T-cell (primary cell): ENCODE measurements at regions not wholly inside any gene's neighbourhood (a gene's known extent, or its start where the extent isn't known, plus 50 kb on each side); places are given as distances from the start of the nearest gene placed in this dataset.
"Not testable (repeated sequence)": the region's sequence is repeated elsewhere in the genome, so short reads cannot be mapped to it uniquely, and the experiment has no call there.

Source experiments
- ATAC-seq, 4 experiments: fragments of 200-7000 bp in 3 of 4; fragments of 150-1000 bp in 1 of 4; cut with Tn5 transposase; replicated peaks in 1 of 4; 1 replicate in 3 of 4; 2 replicates in 1 of 4; pipeline ENCODE4 v1.10.0; 2021; ENCODE audit warnings: moderate library complexity in 3 of 4, mild to moderate bottlenecking in 2 of 4, moderate number of reproducible peaks in 1 of 4
- CTCF ChIA-PET, 2 donors: fragments of 300-600 bp; sonication (Branson Sonifier 250); formaldehyde crosslinking; loops; one replicate each; lab custom pipeline; 2022; ENCODE audit warnings: antibody characterized with exemption in 2 of 2; lab: Charles Lee
- POLR2A ChIA-PET, 2 donors: fragments of 300-600 bp; sonication (Branson Sonifier 250); formaldehyde crosslinking; loops; one replicate each; lab custom pipeline; 2022; ENCODE audit warnings: antibody characterized with exemption in 2 of 2; lab: Charles Lee
- DNase-seq, 35 experiments: peaks; one replicate each; pipeline versions ENCODE4 v3.0.0 to v3.0.0-alpha.2; 2013 to 2023
- H3K27ac ChIP-seq: one replicate; pipeline ENCODE4 v1.5.1; 2013; ENCODE audit warnings: low read length
- H3K27me3 ChIP-seq, 2 experiments: replicated peaks in 1 of 2; 1 replicate in 1 of 2; 2 replicates in 1 of 2; pipeline versions ENCODE4 v1.6.1 to v1.7.0; 2013; ENCODE audit warnings: low read length in 1 of 2, mixed read lengths in 1 of 2; ENCODE audit not compliant: control insufficient read depth in 2 of 2, insufficient read depth in 2 of 2; ENCODE audit errors: extremely low read depth in 1 of 2
- H3K36me3 ChIP-seq, 2 donors: 1 replicate in 1 of 2; 2 replicates in 1 of 2; pipeline versions ENCODE4 v1.6.1 to v1.7.0; 2013; ENCODE audit warnings: low read length in 1 of 2; ENCODE audit not compliant: control insufficient read depth in 2 of 2, insufficient read depth in 1 of 2; ENCODE audit errors: extremely low read depth in 1 of 2
- H3K4me1 ChIP-seq, 2 experiments: 1 replicate in 1 of 2; 2 replicates in 1 of 2; pipeline versions ENCODE4 v1.6.1 to v1.7.0; 2013; ENCODE audit warnings: low read length in 2 of 2, mixed read lengths in 1 of 2; ENCODE audit not compliant: insufficient read depth in 2 of 2, control insufficient read depth in 1 of 2; ENCODE audit errors: extremely low read depth in 1 of 2
- H3K4me3 ChIP-seq, 2 donors: 1 replicate in 1 of 2; 2 replicates in 1 of 2; pipeline versions ENCODE4 v1.5.1 to v1.7.0; 2013; ENCODE audit warnings: mild to moderate bottlenecking in 2 of 2, low read length in 1 of 2, moderate library complexity in 1 of 2; ENCODE audit not compliant: control insufficient read depth in 1 of 2; ENCODE audit errors: extremely low read depth in 1 of 2
- H3K9me3 ChIP-seq: 2 replicates; pipeline ENCODE4 v1.7.0; 2013
- H3K27ac Mint-ChIP-seq, 2 donors: one replicate each; pipeline ENCODE4 v1.8.0; 2020 to 2021; ENCODE audit warnings: mild to moderate bottlenecking in 2 of 2, mixed read lengths in 2 of 2
- H3K27me3 Mint-ChIP-seq, 2 donors: one replicate each; pipeline ENCODE4 v1.8.0; 2021 to 2022; ENCODE audit warnings: mixed read lengths in 2 of 2
- H3K36me3 Mint-ChIP-seq: one replicate; pipeline ENCODE4 v1.8.0; 2021; ENCODE audit warnings: mixed read lengths
- H3K4me1 Mint-ChIP-seq, 3 donors: one replicate each; pipeline ENCODE4 v1.8.0; 2020 to 2022; ENCODE audit warnings: mixed read lengths in 3 of 3, mild to moderate bottlenecking in 1 of 3
- H3K4me3 Mint-ChIP-seq, 3 donors: one replicate each; pipeline ENCODE4 v1.8.0; 2020 to 2022; ENCODE audit warnings: mild to moderate bottlenecking in 3 of 3, mixed read lengths in 3 of 3, moderate library complexity in 3 of 3
- H3K9me3 Mint-ChIP-seq, 3 donors: one replicate each; pipeline ENCODE4 v1.8.0; 2020 to 2022; ENCODE audit warnings: mixed read lengths in 3 of 3
- WGBS: methylation state at CpG from one replicate; pipeline ENCODE4 v1.1.5; 2013; ENCODE audit warnings: missing lambda C conversion rate; ENCODE audit not compliant: insufficient coverage; 5-methylcytosine and 5-hydroxymethylcytosine counted together

DNA sequence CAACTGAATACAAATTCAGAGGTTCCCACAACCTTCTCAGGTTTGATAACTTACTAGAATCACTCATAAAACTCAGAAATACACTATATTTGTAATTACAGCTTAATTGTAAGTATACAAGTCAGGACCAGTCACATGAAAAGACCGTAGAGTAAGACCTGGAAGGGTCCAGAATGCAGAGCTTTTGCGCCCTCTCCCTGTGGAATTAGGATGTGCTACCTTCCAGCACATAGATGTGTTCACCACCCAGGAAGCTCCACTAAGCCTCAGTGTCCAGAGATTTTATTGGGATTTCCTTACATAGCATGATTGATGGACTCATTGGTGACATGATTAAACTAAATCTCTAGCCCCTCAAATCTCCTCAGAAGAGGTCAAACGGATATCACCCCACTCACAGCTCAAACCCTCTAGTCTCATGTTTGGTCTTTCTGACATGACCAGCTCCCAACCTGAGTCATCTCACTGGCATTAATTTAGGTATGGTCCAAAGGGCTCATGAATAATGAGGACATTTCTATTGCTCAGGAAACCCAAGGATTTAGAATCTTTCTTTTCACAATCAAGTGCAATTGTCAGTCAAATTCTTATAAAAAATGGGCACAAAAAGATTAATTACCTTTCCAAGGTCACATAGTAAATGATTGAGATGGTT lies 77.2 kb upstream of the UBASH3B start:
- peaks cover 6 to 8% of the 10 kb centered on the region in 2 experiments for H3K4me1 ChIP-seq
- H3K4me3 ChIP-seq, result no peak overlapping the region
- Mint-ChIP-seq H3K27me3 (peaks cover 0 to 4% of the 10 kb centered on the region in 2 donors), H3K4me3 (no peak overlapping the region), H3K36me3 (no peaks in the 10 kb centered on the region), H3K9me3 (no peaks in the 10 kb centered on the region), H3K27ac (no peak overlapping the region), H3K4me1 (peaks cover 11 to 14% (median 13%) of the 10 kb centered on the region in 3 donors)
- no peaks in the 10 kb centered on the region for H3K36me3 ChIP-seq
- DNase-seq, result no peak
- ChIA-PET CTCF (interaction anchor here in 1 of 2 donors (0.6 to 0.7 kb wide), 3 partner anchors 109 to 477 kb away, joined by 3 to 5 read pairs (median 4); no protein-coding TSS in a partner anchor), POLR2A (interaction anchor here in 1 of 2 donors (0.6 kb wide), 2 partner anchors 274 to 474 kb away, joined by 9 read pairs; no protein-coding TSS in a partner anchor)
- no peak overlapping the region for H3K27ac ChIP-seq
- no peaks in the 10 kb centered on the region for H3K27me3 ChIP-seq
- ATAC-seq, result no peak
- 83% methylated on average over 1 of the region's 3 CpGs for WGBS
- H3K9me3 ChIP-seq, result no peaks in the 10 kb centered on the region

DNA sequence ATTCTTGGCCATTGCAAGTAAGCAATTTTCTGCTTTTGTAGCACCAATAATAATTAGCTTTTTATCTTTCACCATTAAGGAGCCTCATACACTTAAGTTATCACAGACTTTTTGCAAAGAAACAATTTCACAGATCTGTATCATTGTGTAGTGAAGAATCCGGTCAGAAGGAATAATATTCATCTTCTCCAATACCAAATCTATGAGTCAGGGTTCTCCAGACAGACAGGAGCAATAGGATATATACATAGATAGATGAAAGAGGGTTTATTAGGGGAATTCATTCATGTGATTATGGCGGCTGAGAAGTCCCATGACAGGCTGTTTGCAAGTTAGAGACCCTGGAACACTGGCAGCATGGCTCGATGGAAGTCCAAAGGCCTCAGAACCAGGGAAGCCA lies 82.9 kb upstream of the UBASH3B start:
- no peaks in the 10 kb centered on the region for H3K4me1 Mint-ChIP-seq

DNA sequence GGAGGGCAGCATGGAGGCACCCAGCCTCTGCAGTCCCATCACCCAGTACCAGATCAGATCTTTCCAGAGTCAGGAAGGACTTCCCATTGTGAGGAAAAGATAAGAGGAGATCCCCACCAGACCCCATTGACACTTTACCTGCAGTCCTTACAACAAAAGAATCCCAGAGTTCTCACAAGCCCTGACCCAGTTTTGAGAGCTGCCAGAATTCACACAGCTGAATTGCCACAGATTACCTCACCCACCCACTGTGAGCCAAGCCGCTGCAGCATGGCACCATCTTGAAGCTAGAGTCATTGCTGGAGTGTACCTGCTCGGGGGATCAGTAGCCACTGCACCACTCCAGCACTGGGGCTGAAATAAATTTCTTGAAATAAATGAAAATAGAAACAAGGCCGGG lies 91.8 kb upstream of the UBASH3B start:
- no CpG with 5 or more reads among the region's 3 CpGs for WGBS
- no peaks in the 10 kb centered on the region for H3K36me3 ChIP-seq
- Mint-ChIP-seq H3K4me1 (no peaks in the 10 kb centered on the region), H3K9me3 (no peaks in the 10 kb centered on the region), H3K4me3 (no peak overlapping the region), H3K27me3 (peaks cover 22 to 27% of the 10 kb centered on the region in 2 donors), H3K36me3 (no peaks in the 10 kb centered on the region), H3K27ac (no peak overlapping the region)
- H3K27me3 ChIP-seq, result peaks cover 2 to 14% of the 10 kb centered on the region in 2 experiments
- CTCF ChIA-PET, result interaction anchor here in 1 of 2 donors (1.0 kb wide), 1 partner anchor 17 kb away, joined by 6 read pairs; no protein-coding TSS in a partner anchor
- DNase-seq (no peak), ATAC-seq (no peak)
- no peak overlapping the region for H3K27ac ChIP-seq
- no peak overlapping the region for H3K4me3 ChIP-seq
- H3K4me1 ChIP-seq, result no peaks in the 10 kb centered on the region
- POLR2A ChIA-PET, result no interaction called here
- no peaks in the 10 kb centered on the region for H3K9me3 ChIP-seq

More for the DNA sequence above, 82.9 kb upstream of the UBASH3B start:
- H3K27ac ChIP-seq, result no peak overlapping the region
- Mint-ChIP-seq H3K9me3 (no peaks in the 10 kb centered on the region), H3K27ac (no peak overlapping the region), H3K4me3 (no peak overlapping the region), H3K27me3 (peaks cover 0 to 4% of the 10 kb centered on the region in 2 donors), H3K36me3 (no peaks in the 10 kb centered on the region)
- DNase-seq (no peak), ATAC-seq (no peak)
- POLR2A ChIA-PET, result no interaction called here
- no peaks in the 10 kb centered on the region for H3K36me3 ChIP-seq
- H3K27me3 ChIP-seq, result no peaks in the 10 kb centered on the region
- WGBS, result 78% methylated on average over 2 of the region's 3 CpGs
- no peak overlapping the region for H3K4me3 ChIP-seq
- no peaks in the 10 kb centered on the region for H3K4me1 ChIP-seq
- CTCF ChIA-PET, result no interaction called here
- no peaks in the 10 kb centered on the region for H3K9me3 ChIP-seq

DNA sequence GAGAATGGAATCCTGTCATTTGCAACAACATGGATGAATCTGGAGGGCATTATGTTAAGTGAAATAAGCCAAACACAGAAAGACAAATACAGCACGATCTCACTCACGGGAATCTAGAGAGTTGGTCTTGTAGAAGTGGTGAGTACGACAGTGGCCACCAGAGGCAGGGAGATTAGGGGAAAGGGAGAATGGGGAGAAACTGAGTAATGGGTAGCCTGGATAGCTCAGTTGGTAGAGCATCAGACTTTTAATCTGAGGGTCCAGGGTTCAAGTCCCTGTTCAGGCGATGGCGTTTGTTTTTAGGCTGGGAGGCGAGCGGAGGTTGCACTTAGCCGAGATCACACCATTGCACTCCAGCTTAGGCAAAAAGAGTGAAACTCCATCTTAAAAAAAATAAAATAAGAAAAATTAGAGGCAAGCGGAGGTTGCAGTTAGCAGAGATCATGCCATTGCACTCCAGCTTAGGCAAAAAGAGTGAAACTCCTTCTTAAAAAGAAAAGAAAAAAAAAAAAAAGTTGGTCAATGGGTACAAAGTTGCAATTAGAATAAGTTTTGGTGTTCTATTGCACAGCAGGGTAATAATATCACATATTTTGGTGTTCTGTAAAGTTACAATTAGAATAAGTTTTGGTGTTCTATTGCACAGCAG lies 95.7 kb upstream of the UBASH3B start:
- CTCF ChIA-PET, result no interaction called here
- H3K27me3 Mint-ChIP-seq, result peaks cover 33 to 44% of the 10 kb centered on the region in 2 donors
- Histone ChIP-seq H3K27ac (no peak overlapping the region), H3K4me1 (no peaks in the 10 kb centered on the region), H3K36me3 (no peaks in the 10 kb centered on the region), H3K27me3 (peaks cover 2 to 28% of the 10 kb centered on the region in 2 experiments), H3K9me3 (no peaks in the 10 kb centered on the region), H3K4me3 (no peak overlapping the region)
- no peak overlapping the region for H3K27ac Mint-ChIP-seq
- 83% methylated on average over 1 of the region's 9 CpGs for WGBS
- H3K9me3 Mint-ChIP-seq, result no peaks in the 10 kb centered on the region
- no peak for DNase-seq
- H3K4me1 Mint-ChIP-seq, result no peaks in the 10 kb centered on the region
- H3K4me3 Mint-ChIP-seq, result no peak overlapping the region
- POLR2A ChIA-PET, result no interaction called here
- no peaks in the 10 kb centered on the region for H3K36me3 Mint-ChIP-seq
- ATAC-seq, result no peak

DNA sequence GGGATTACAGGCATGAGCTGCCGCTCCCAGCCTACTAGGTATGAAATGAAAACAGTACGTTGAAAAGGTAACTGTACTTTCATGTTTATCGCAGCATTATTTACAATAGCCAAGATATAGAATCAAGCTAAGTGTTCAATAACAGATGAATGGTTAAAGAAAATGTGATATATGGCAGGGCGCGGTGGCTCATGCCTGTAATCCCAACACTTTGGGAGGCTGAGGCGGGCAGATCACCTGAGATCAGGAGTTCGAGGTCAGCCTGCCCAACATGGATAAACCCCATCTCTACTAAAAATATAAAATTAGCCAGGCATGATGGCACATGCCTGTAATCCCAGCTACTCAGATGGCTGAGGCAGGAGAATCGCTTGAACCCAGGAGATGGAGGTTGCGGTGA lies 96.3 kb upstream of the UBASH3B start:
- H3K4me3 ChIP-seq, CTCF ChIA-PET, H3K9me3 ChIP-seq, H3K4me1 ChIP-seq, DNase-seq, H3K36me3 ChIP-seq, H3K9me3 Mint-ChIP-seq, POLR2A ChIA-PET, H3K27ac ChIP-seq, H3K4me3 Mint-ChIP-seq, ATAC-seq, H3K27ac Mint-ChIP-seq, H3K4me1 Mint-ChIP-seq, H3K36me3 Mint-ChIP-seq: not testable (repeated sequence)
- H3K27me3 Mint-ChIP-seq, result peaks cover 33 to 44% of the 10 kb centered on the region in 2 donors
- WGBS, result no CpG with 5 or more reads among the region's 9 CpGs
- H3K27me3 ChIP-seq, result peaks cover 0 to 28% of the 10 kb centered on the region in 2 experiments

DNA sequence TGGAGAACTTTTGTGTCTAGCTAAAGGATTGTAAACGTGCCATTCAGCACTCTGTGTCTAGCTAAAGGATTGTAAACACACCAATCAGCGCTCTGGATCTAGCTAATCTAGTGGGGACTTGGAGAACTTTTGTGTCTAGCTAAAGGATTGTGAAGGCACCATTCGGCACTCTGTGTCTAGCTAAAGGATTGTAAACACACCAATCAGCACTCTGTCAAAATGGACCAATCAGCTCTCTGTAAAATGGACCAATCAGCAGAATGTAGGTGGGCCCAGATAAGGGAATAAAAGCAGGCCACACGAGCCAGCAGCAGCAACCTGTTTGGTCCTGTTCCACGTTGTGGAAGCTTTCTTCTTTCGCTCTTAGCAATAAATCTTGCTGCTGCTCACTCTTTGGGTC lies 98.4 kb upstream of the UBASH3B start:
- H3K9me3 ChIP-seq, ATAC-seq, H3K36me3 Mint-ChIP-seq, H3K4me1 Mint-ChIP-seq, H3K4me3 ChIP-seq, H3K4me1 ChIP-seq, H3K9me3 Mint-ChIP-seq, H3K27ac ChIP-seq, POLR2A ChIA-PET, DNase-seq, H3K36me3 ChIP-seq, H3K27ac Mint-ChIP-seq: not testable (repeated sequence)
- CTCF ChIA-PET, result interaction anchor here in 1 of 2 donors (0.6 kb wide), 1 partner anchor 29 kb away, joined by 3 read pairs; no protein-coding TSS in a partner anchor
- Mint-ChIP-seq H3K27me3 (peaks cover 20 to 28% of the 10 kb centered on the region in 2 donors), H3K4me3 (peak overlapping the region in 1 of 3 donors; percentile 56)
- WGBS, result 75% methylated on average over 3 of the region's 6 CpGs
- peaks cover 0 to 21% of the 10 kb centered on the region in 2 experiments for H3K27me3 ChIP-seq
